D341Med (cell line): ENCODE measurements at regions not wholly inside any gene's neighbourhood (a gene's known extent, or its start where the extent isn't known, plus 50 kb on each side); places are given as distances from the start of the nearest gene placed in this dataset.

ENCODE experiments used
- DNase-seq: peaks from one replicate; pipeline ENCODE4 v3.0.0; 2012; ENCODE audit warnings: low spot score

GRCh38 chr1:82880506-82880905, 1079.8 kb downstream of the ADGRL2 start:
- DNase-seq: no peak

- no peak for DNase-seq
Measured at GRCh38 chr1:82879701-82880305, 1079.1 kb downstream of the ADGRL2 start.

GRCh38 chr1:82875170-82875569, 1074.4 kb downstream of the ADGRL2 start:
- DNase-seq: no peak

GRCh38 chr1:82874041-82874440, 1073.3 kb downstream of the ADGRL2 start:
- no peak for DNase-seq

GRCh38 chr1:82870332-82870731, 1069.6 kb downstream of the ADGRL2 start:
- DNase-seq: no peak

- no peak for DNase-seq
Measured at GRCh38 chr1:82867781-82868180, 1067.0 kb downstream of the ADGRL2 start.

- DNase-seq: no peak
Measured at GRCh38 chr1:82861749-82862148, 1061.0 kb downstream of the ADGRL2 start.

GRCh38 chr1:82858031-82858430, 1057.3 kb downstream of the ADGRL2 start:
- DNase-seq: no peak

- no peak for DNase-seq
Measured at GRCh38 chr1:82849460-82849859, 1048.7 kb downstream of the ADGRL2 start.

- DNase-seq: no peak
Measured at GRCh38 chr1:82848043-82848442, 1047.3 kb downstream of the ADGRL2 start.

- no peak for DNase-seq
Measured at GRCh38 chr1:82845866-82846265, 1045.1 kb downstream of the ADGRL2 start.

- no peak for DNase-seq
Measured at GRCh38 chr1:82844911-82845827, 1044.4 kb downstream of the ADGRL2 start.

GRCh38 chr1:82844447-82844846, 1043.7 kb downstream of the ADGRL2 start:
- DNase-seq: no peak

GRCh38 chr1:82843876-82844275, 1043.1 kb downstream of the ADGRL2 start:
- no peak for DNase-seq

GRCh38 chr1:82840192-82840591, 1039.5 kb downstream of the ADGRL2 start:
- DNase-seq: no peak

- no peak for DNase-seq
Measured at GRCh38 chr1:82837766-82838465, 1037.2 kb downstream of the ADGRL2 start.

- DNase-seq: no peak
Measured at GRCh38 chr1:82836973-82837680, 1036.4 kb downstream of the ADGRL2 start.

- no peak for DNase-seq
Measured at GRCh38 chr1:82836213-82836972, 1035.7 kb downstream of the ADGRL2 start.

GRCh38 chr1:82830690-82831380, 1030.1 kb downstream of the ADGRL2 start:
- DNase-seq: no peak

- DNase-seq: no peak
Measured at GRCh38 chr1:82829527-82829926, 1028.8 kb downstream of the ADGRL2 start.

GRCh38 chr1:82823876-82824275, 1023.1 kb downstream of the ADGRL2 start:
- no peak for DNase-seq
